Osteoblast (primary cell): ENCODE measurements at regions not wholly inside any gene's neighbourhood (a gene's known extent, or its start where the extent isn't known, plus 50 kb on each side); places are given as distances from the start of the nearest gene placed in this dataset.

ENCODE experiments used
- DNase-seq: peaks from one replicate; pipeline ENCODE4 v3.0.0; 2011; ENCODE audit warnings: low spot score, mixed read lengths; ENCODE audit not compliant: insufficient read length; ENCODE audit errors: missing footprints
- H2AFZ ChIP-seq: 2 replicates; pipeline ENCODE4 v1.6.0; 2011; ENCODE audit warnings: mild to moderate bottlenecking, low read length
- H3K27ac ChIP-seq: 2 replicates; pipeline ENCODE4 v1.5.1; 2011; ENCODE audit warnings: mild to moderate bottlenecking, low read depth, low read length, moderate library complexity
- H3K27me3 ChIP-seq: 2 replicates; pipeline ENCODE4 v1.6.0; 2012; ENCODE audit warnings: mild to moderate bottlenecking, control low read depth, inconsistent platforms, low read length, moderate library complexity; ENCODE audit not compliant: insufficient read depth
- H3K36me3 ChIP-seq: 2 replicates; pipeline ENCODE4 v1.5.1; 2011; ENCODE audit warnings: mild to moderate bottlenecking, low read length, control low read depth, moderate library complexity; ENCODE audit not compliant: insufficient read depth
- H3K4me1 ChIP-seq: 2 replicates; pipeline ENCODE4 v1.5.1; 2011; ENCODE audit warnings: mild to moderate bottlenecking, low read length, control low read depth, moderate library complexity; ENCODE audit not compliant: insufficient read depth
- H3K4me2 ChIP-seq: 2 replicates; pipeline ENCODE4 v1.6.0; 2011; ENCODE audit warnings: mild to moderate bottlenecking, low read length; ENCODE audit not compliant: insufficient read depth
- H3K4me3 ChIP-seq: fragments of 200-600 bp; sonication (generic); 3 replicates; pipeline ENCODE4 v1.5.1; 2012; ENCODE audit warnings: mild to moderate bottlenecking, low read length, inconsistent platforms; ENCODE audit not compliant: insufficient read depth
- H3K79me2 ChIP-seq: 2 replicates; pipeline ENCODE4 v1.6.0; 2012; ENCODE audit warnings: mild to moderate bottlenecking, low read length, control low read depth, inconsistent platforms; ENCODE audit not compliant: insufficient read depth
- H3K9me3 ChIP-seq: 2 replicates; pipeline ENCODE4 v1.5.1; 2011; ENCODE audit warnings: low read depth, low read length, control low read depth
- H4K20me1 ChIP-seq: 2 replicates; pipeline ENCODE4 v1.6.0; 2012; ENCODE audit warnings: mild to moderate bottlenecking, low read length, control low read depth; ENCODE audit not compliant: insufficient read depth
- TF ChIP-seq, protein P1 (sequence below): IDR thresholded peaks from 2 replicates; pipeline ENCODE4 v1.5.1; 2011; ENCODE audit warnings: mild to moderate bottlenecking, low read depth, low read length, moderate library complexity; ENCODE audit errors: extremely low read depth

DNA sequence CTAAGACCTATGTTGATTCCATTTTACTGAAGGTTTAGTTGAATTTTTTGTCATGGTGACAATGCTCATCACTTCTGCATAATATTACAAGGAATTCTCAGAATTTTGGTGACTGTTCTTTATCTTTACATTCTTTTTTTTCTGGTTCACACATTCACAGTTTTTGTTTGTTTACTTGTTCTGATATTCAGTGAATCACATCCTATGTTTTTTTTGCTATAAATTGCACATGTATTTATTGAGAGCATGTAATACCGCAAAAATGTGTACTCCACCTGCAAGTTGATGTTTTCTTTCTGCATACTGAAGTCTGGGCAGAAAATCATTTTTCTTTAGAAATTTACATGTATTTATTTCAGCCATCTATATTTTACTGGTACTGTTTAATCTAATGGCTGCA is 261.9 kb upstream of the CDH10 start:
- H4K20me1 ChIP-seq: no peaks in the 10 kb centered on the region
- no peak overlapping the region for H3K4me3 ChIP-seq
- no peaks in the 10 kb centered on the region for H3K36me3 ChIP-seq
- DNase-seq: no peak
- no peaks in the 10 kb centered on the region for H3K27me3 ChIP-seq
- TF ChIP-seq, protein P1, sequence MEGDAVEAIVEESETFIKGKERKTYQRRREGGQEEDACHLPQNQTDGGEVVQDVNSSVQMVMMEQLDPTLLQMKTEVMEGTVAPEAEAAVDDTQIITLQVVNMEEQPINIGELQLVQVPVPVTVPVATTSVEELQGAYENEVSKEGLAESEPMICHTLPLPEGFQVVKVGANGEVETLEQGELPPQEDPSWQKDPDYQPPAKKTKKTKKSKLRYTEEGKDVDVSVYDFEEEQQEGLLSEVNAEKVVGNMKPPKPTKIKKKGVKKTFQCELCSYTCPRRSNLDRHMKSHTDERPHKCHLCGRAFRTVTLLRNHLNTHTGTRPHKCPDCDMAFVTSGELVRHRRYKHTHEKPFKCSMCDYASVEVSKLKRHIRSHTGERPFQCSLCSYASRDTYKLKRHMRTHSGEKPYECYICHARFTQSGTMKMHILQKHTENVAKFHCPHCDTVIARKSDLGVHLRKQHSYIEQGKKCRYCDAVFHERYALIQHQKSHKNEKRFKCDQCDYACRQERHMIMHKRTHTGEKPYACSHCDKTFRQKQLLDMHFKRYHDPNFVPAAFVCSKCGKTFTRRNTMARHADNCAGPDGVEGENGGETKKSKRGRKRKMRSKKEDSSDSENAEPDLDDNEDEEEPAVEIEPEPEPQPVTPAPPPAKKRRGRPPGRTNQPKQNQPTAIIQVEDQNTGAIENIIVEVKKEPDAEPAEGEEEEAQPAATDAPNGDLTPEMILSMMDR: no peak
- no peak overlapping the region for H2AFZ ChIP-seq
- H3K4me1 ChIP-seq: no peaks in the 10 kb centered on the region
- no peak overlapping the region for H3K27ac ChIP-seq
- no peaks in the 10 kb centered on the region for H3K79me2 ChIP-seq
- peaks cover 3% of the 10 kb centered on the region for H3K9me3 ChIP-seq
- no peak overlapping the region for H3K4me2 ChIP-seq

DNA sequence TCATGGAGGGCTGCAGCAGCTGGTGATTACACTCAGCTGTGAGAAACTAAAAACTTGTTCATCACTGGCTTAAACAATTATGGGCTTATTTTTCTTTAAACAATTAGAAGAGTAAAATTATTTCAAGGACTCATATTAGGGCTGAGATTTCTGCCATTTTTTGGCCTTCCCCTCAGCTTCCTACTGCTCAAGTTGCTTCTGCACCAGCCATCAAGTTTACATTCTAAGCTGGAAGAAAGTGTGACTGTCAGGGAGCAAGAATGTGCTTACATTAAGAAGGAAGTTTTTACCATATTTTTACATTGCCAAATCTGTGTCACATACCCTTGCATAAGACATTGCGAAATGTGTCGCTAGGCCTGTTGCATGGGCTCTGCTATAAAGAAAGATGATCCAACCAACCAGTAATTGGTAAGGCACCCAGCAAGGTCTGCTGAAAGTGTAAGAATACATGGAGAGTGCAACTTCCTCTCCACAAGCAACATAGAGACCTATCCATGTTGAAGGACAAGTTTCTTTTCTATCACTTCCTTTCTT is 260.3 kb upstream of the CDH10 start:
- H3K4me3 ChIP-seq: no peak overlapping the region
- no peak overlapping the region for H3K4me2 ChIP-seq
- H3K27me3 ChIP-seq: no peaks in the 10 kb centered on the region
- H3K36me3 ChIP-seq: no peaks in the 10 kb centered on the region
- no peak for DNase-seq
- no peaks in the 10 kb centered on the region for H4K20me1 ChIP-seq
- H3K79me2 ChIP-seq: no peaks in the 10 kb centered on the region
- TF ChIP-seq, protein P1: no peak
- peaks cover 3% of the 10 kb centered on the region for H3K9me3 ChIP-seq
- H3K27ac ChIP-seq: no peak overlapping the region
- no peak overlapping the region for H2AFZ ChIP-seq
- no peaks in the 10 kb centered on the region for H3K4me1 ChIP-seq

DNA sequence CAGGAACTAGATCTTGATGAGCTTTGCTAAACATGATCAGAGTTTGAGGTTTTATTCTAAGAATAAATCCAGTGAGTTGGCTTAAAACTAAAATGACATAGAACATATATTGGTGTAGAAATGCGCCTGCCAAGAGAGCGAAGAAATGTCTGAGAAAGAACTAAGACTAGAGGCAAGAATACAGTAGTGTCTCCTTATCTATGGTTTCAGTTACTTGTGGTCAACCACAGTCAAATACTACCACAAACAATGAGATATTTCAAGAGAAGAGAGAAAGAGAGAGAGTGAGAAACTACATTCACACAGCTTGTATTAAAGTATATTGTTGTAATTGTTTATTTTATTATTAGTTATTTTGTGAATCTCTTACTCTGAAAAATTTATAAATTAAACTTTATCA is 254.4 kb upstream of the CDH10 start:
- Histone ChIP-seq H3K9me3 (peaks cover 3% of the 10 kb centered on the region), H3K36me3 (no peaks in the 10 kb centered on the region), H3K4me2 (no peak overlapping the region), H3K27ac (no peak overlapping the region), H2AFZ (no peak overlapping the region), H3K4me3 (no peak overlapping the region), H4K20me1 (no peaks in the 10 kb centered on the region), H3K79me2 (no peaks in the 10 kb centered on the region), H3K27me3 (no peaks in the 10 kb centered on the region), H3K4me1 (no peaks in the 10 kb centered on the region)
- DNase-seq: no peak
- TF ChIP-seq, protein P1: no peak

DNA sequence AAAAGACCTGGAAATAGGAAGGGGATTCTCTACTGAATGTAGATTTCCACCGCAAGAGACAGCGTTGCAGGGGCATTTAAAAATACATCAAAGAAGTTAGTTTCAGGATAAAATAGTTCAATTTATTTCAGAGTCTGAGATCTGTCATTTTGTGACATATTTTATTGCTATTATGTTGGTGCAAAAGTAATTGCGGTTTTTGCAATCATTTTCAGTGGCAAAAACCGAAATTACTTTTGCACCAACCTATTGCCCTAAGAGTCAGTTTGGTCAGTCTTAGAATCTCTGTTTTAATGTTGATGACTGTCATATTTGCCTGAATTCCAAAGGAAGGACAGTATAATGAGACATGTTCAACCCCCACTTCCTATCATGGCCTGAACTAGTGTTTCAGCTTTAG is 219.5 kb upstream of the CDH10 start:
- no peak overlapping the region for H3K4me3 ChIP-seq
- TF ChIP-seq, protein P1: no peak
- H3K79me2 ChIP-seq: no peaks in the 10 kb centered on the region
- no peak for DNase-seq
- H3K4me1 ChIP-seq: no peaks in the 10 kb centered on the region
- no peak overlapping the region for H2AFZ ChIP-seq
- peaks cover 3% of the 10 kb centered on the region for H3K9me3 ChIP-seq
- no peaks in the 10 kb centered on the region for H3K27me3 ChIP-seq
- H3K27ac ChIP-seq: no peak overlapping the region
- H4K20me1 ChIP-seq: no peaks in the 10 kb centered on the region
- no peaks in the 10 kb centered on the region for H3K36me3 ChIP-seq
- no peak overlapping the region for H3K4me2 ChIP-seq
